ENCODE measurements at regions not wholly inside any gene's neighbourhood (a gene's known extent, or its start where the extent isn't known, plus 50 kb on each side); places are given as distances from the start of the nearest gene placed in this dataset.

DNA sequence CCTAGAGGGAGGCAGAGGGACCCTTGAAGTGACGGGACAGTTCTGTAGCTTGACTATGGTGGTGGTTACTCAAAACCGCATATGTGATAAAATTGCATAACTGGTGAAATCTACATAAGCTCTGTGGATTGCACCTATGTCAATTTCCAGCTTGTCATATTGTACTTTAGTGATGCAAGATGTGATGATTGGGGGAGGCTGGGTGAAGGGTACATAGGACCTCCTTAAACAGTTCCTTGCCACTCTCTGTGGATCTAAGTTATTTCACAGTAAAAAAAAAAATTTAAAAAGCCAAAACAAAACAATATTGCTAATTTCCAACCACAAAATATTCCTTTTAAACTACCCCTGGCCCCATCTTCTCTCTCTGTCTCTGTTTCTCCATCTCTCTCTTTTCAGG lies 472.6 kb upstream of the SULF2 start:
- no peaks in the 10 kb centered on the region for H3K27me3 Mint-ChIP-seq (ENCODE audit: low read depth)
- no peak for DNase-seq (ENCODE audit: low read depth, low spot score)
- peaks cover 6% of the 10 kb centered on the region for H3K4me1 Mint-ChIP-seq
- peaks cover 4% of the 10 kb centered on the region for H3K36me3 Mint-ChIP-seq (ENCODE audit: low read depth)
- TF ChIP-seq, protein P1, sequence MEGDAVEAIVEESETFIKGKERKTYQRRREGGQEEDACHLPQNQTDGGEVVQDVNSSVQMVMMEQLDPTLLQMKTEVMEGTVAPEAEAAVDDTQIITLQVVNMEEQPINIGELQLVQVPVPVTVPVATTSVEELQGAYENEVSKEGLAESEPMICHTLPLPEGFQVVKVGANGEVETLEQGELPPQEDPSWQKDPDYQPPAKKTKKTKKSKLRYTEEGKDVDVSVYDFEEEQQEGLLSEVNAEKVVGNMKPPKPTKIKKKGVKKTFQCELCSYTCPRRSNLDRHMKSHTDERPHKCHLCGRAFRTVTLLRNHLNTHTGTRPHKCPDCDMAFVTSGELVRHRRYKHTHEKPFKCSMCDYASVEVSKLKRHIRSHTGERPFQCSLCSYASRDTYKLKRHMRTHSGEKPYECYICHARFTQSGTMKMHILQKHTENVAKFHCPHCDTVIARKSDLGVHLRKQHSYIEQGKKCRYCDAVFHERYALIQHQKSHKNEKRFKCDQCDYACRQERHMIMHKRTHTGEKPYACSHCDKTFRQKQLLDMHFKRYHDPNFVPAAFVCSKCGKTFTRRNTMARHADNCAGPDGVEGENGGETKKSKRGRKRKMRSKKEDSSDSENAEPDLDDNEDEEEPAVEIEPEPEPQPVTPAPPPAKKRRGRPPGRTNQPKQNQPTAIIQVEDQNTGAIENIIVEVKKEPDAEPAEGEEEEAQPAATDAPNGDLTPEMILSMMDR (conservative IDR thresholded peaks at IDR 0.05): no peak
- no peak overlapping the region for H3K4me3 Mint-ChIP-seq
- peaks cover 9% of the 10 kb centered on the region for H3K9me3 Mint-ChIP-seq
- H3K27ac Mint-ChIP-seq (ENCODE audit: unreplicated experiment): no peak overlapping the region

DNA sequence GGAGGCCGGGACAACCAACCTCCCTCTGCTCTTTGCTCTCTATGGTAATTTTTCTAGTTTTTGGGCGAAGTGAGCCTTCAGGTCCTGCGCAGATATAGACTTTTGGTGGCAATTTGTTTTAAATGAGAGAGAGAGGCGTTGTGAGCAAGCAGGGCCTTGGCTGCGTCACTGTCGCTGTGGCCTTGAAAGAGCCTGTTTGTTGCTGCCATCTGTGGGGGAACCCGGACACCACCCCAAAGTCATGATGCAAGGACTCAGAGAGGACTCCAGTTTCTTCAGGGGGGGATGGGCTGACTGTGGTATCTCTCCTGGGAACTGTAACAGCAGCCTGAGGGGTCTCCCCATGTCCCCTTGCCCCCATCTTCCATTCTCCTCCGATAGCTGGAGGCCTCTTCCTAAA lies 462.7 kb upstream of the SULF2 start:
- Mint-ChIP-seq H3K4me1 (peaks cover 11% of the 10 kb centered on the region), H3K9me3 (no peaks in the 10 kb centered on the region), H3K27ac (ENCODE audit: unreplicated experiment) (peak overlapping the region; percentile 69), H3K36me3 (ENCODE audit: low read depth) (no peaks in the 10 kb centered on the region), H3K4me3 (no peak overlapping the region), H3K27me3 (ENCODE audit: low read depth) (no peaks in the 10 kb centered on the region)
- TF ChIP-seq, protein P1 (conservative IDR thresholded peaks at IDR 0.05): no peak
- DNase-seq (ENCODE audit: low read depth, low spot score): no peak

DNA sequence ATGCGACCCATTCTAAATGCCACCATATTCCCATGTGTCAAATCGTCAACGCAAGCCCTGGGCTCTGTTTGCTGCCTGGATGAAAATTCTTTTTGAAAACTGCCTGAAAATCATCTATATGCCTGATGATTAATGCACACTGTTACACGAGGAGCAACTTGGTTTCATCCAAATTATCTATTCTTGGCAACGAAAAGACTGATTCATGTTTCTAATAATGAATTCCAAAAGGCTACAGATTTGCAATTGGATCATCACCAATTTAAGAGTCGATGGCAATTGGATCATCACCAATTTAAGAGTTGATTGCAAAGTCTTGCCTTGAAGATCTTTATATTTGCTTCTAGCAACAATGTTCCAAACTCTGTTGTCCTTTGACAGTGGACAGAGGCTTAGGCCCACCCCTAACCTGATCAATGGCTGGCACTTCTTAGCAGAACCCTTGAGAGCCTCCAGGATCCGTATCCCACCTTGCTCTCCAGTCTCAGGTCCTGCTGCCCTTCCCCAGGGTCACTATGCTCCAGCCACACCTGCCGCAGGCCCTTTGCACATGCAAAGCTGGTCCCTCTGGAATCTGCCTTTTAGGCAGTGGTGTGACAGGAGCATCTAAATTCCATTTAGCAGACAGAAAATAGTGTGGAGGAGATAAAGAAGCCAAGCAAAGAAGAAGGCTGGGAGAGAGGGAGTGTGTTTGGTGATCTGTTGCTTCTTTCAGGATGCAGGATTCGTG lies 460.9 kb upstream of the SULF2 start:
- DNase-seq (ENCODE audit: low read depth, low spot score): no peak
- Mint-ChIP-seq H3K4me1 (peaks cover 11% of the 10 kb centered on the region), H3K27me3 (ENCODE audit: low read depth) (no peaks in the 10 kb centered on the region), H3K9me3 (no peaks in the 10 kb centered on the region), H3K27ac (ENCODE audit: unreplicated experiment) (no peak overlapping the region), H3K36me3 (ENCODE audit: low read depth) (no peaks in the 10 kb centered on the region), H3K4me3 (no peak overlapping the region)
- TF ChIP-seq, protein P1 (conservative IDR thresholded peaks at IDR 0.05): no peak

DNA sequence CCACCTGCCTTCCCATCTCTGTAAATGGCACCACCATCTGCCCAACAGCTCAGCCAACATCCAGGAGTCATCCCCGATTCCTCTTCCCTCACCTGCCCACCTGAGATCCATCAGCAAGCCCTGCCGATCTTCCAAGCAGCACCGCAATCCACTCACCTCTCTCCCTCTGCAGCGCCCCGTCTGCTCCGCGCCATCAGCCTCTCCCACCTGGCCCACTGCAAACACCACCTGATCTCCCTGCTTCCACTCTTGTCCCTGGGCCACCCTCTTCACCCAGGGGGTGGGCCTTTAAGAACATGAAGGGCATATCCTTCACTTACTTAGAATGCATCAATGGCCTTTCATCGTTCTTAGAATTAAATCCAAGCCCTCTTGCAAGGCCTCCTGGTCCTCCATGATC lies 457.3 kb upstream of the SULF2 start:
- H3K27ac Mint-ChIP-seq (ENCODE audit: unreplicated experiment): no peak overlapping the region
- H3K4me3 Mint-ChIP-seq: no peak overlapping the region
- H3K4me1 Mint-ChIP-seq: peaks cover 8% of the 10 kb centered on the region
- no peaks in the 10 kb centered on the region for H3K27me3 Mint-ChIP-seq (ENCODE audit: low read depth)
- no peak for DNase-seq (ENCODE audit: low read depth, low spot score)
- H3K36me3 Mint-ChIP-seq (ENCODE audit: low read depth): no peaks in the 10 kb centered on the region
- TF ChIP-seq, protein P1 (conservative IDR thresholded peaks at IDR 0.05): no peak
- H3K9me3 Mint-ChIP-seq: no peaks in the 10 kb centered on the region

GRCh38 chr20:48241482-48241881 lies 456.2 kb upstream of the SULF2 start:
- no peaks in the 10 kb centered on the region for H3K27me3 Mint-ChIP-seq (ENCODE audit: low read depth)
- H3K4me3 Mint-ChIP-seq: no peak overlapping the region
- H3K27ac Mint-ChIP-seq (ENCODE audit: unreplicated experiment): no peak overlapping the region
- H3K36me3 Mint-ChIP-seq (ENCODE audit: low read depth): no peaks in the 10 kb centered on the region
- H3K4me1 Mint-ChIP-seq: peaks cover 2% of the 10 kb centered on the region
- DNase-seq (ENCODE audit: low read depth, low spot score): no peak
- no peaks in the 10 kb centered on the region for H3K9me3 Mint-ChIP-seq
- TF ChIP-seq, protein P1 (conservative IDR thresholded peaks at IDR 0.05): no peak
